Colonic mucosa (tissue), 4 donors: ENCODE measurements at regions not wholly inside any gene's neighbourhood (a gene's known extent, or its start where the extent isn't known, plus 50 kb on each side); places are given as distances from the start of the nearest gene placed in this dataset.

Experiments used
- DNase-seq: peaks from one replicate; pipeline ENCODE4 v3.0.0-alpha.2; 2020
- H3K27ac ChIP-seq: fragments of 200-600 bp; one replicate; pipeline ENCODE4 v1.8.0; 2021
- H3K27me3 ChIP-seq: fragments of 200-600 bp; one replicate; pipeline ENCODE4 v1.8.0; 2021
- H3K36me3 ChIP-seq: fragments of 200-600 bp; one replicate; pipeline ENCODE4 v1.8.0; 2021
- H3K4me1 ChIP-seq: fragments of 200-600 bp; one replicate; pipeline ENCODE4 v1.8.0; 2021; ENCODE audit warnings: mild to moderate bottlenecking
- H3K4me3 ChIP-seq: fragments of 200-600 bp; one replicate; pipeline ENCODE4 v1.8.0; 2021
- H3K9ac ChIP-seq, 2 donors: one replicate each; pipeline ENCODE4 v1.7.0; 2013; ENCODE audit warnings: control low read depth in 2 of 2, low read depth in 2 of 2, low read length in 2 of 2
- H3K9me3 ChIP-seq: fragments of 200-600 bp; one replicate; pipeline ENCODE4 v1.8.0; 2021
- intact Hi-C: fragments of 100-400 bp; cut with DNase I; formaldehyde crosslinking; loops from one replicate; pipeline ENCODE4 v1.14.1; 2022
- TF ChIP-seq, protein P1 (sequence below): fragments of 200-600 bp; IDR thresholded peaks from one replicate; pipeline ENCODE4 v1.8.0; 2022; ENCODE audit warnings: antibody characterized with exemption, mild to moderate bottlenecking
- donor health status: healthy.
- donor health status: DM: no; HTN: no; CAD: no.
- donor health status: DM: no; HTN: no; CAD: no.

- Histone ChIP-seq H3K36me3 (no peaks in the 10 kb centered on the region), H3K4me1 (peaks cover 6% of the 10 kb centered on the region), H3K9ac (peak overlapping the region in 1 of 2 donors; percentile 74), H3K27me3 (no peaks in the 10 kb centered on the region), H3K27ac (peak overlapping the region; percentile 46), H3K4me3 (no peak overlapping the region), H3K9me3 (no peaks in the 10 kb centered on the region)
- no peak for DNase-seq
- intact Hi-C loops, result no loop called here
- TF ChIP-seq, protein P1, sequence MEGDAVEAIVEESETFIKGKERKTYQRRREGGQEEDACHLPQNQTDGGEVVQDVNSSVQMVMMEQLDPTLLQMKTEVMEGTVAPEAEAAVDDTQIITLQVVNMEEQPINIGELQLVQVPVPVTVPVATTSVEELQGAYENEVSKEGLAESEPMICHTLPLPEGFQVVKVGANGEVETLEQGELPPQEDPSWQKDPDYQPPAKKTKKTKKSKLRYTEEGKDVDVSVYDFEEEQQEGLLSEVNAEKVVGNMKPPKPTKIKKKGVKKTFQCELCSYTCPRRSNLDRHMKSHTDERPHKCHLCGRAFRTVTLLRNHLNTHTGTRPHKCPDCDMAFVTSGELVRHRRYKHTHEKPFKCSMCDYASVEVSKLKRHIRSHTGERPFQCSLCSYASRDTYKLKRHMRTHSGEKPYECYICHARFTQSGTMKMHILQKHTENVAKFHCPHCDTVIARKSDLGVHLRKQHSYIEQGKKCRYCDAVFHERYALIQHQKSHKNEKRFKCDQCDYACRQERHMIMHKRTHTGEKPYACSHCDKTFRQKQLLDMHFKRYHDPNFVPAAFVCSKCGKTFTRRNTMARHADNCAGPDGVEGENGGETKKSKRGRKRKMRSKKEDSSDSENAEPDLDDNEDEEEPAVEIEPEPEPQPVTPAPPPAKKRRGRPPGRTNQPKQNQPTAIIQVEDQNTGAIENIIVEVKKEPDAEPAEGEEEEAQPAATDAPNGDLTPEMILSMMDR, result no peak
Measured at GRCh38 chr2:8540552-8541055, 141.3 kb upstream of the ID2 start.

- Histone ChIP-seq H3K9me3 (no peaks in the 10 kb centered on the region), H3K4me1 (peaks cover 6% of the 10 kb centered on the region), H3K36me3 (no peaks in the 10 kb centered on the region), H3K4me3 (no peak overlapping the region), H3K27me3 (no peaks in the 10 kb centered on the region), H3K27ac (no peak overlapping the region), H3K9ac (no peak overlapping the region)
- intact Hi-C loops, result no loop called here
- TF ChIP-seq, protein P1, result no peak
- no peak for DNase-seq
Measured at GRCh38 chr2:8541223-8541622, 140.6 kb upstream of the ID2 start.

DNA sequence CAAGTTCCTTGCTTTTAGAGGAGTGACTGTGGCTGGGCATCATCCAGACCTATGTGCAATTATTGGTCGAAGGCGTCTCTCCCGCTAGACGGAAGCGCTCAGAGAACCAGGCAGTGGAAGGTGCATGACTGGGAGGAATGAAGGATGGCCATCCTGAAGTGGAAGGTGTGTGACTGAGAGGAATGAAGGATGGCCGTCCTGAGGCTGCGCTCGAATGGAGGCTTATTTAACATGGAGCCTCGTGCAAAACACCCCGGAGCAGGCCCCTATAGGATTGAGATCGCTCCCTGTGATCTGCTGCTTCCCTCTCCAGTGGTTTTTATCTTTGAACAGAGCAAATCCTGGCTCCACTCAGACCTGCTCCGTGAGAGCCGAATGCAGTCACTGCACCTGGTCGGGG lies 140.2 kb upstream of the ID2 start:
- intact Hi-C loops, result no loop called here
- Histone ChIP-seq H3K9me3 (no peaks in the 10 kb centered on the region), H3K9ac (no peak overlapping the region), H3K27me3 (no peaks in the 10 kb centered on the region), H3K27ac (no peak overlapping the region), H3K4me3 (no peak overlapping the region), H3K36me3 (no peaks in the 10 kb centered on the region), H3K4me1 (peaks cover 6% of the 10 kb centered on the region)
- no peak for DNase-seq
- TF ChIP-seq, protein P1, result no peak

- TF ChIP-seq, protein P1, result no peak
- Histone ChIP-seq H3K27ac (peak overlapping the region; percentile 58), H3K36me3 (no peaks in the 10 kb centered on the region), H3K9ac (peak overlapping the region in 1 of 2 donors; percentile 21), H3K9me3 (no peaks in the 10 kb centered on the region), H3K4me3 (no peak overlapping the region), H3K27me3 (no peaks in the 10 kb centered on the region), H3K4me1 (peaks cover 6% of the 10 kb centered on the region)
- DNase-seq, result no peak
- intact Hi-C loops, result no loop called here
Measured at GRCh38 chr2:8542381-8543059, 139.3 kb upstream of the ID2 start.

DNA sequence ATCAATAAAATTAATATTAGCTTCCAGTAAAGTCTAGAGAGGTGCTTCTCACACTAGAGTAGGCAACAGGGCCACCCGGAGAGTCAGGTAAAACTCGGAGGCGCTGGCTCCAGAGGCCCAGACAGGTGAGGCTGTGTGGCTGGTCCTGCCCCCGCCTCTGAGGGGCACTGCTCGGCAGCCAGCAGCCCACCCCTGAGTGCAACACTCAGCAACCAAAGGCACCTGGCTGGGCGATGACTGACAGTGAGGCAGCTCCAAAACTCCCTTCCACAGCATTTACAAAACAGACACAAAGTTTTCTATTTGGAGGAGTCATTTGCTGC lies 138.8 kb upstream of the ID2 start:
- no peak for DNase-seq
- H3K4me1 ChIP-seq, result peaks cover 6% of the 10 kb centered on the region
- no peaks in the 10 kb centered on the region for H3K9me3 ChIP-seq
- TF ChIP-seq, protein P1, result no peak
- H3K4me3 ChIP-seq, result no peak overlapping the region
- H3K36me3 ChIP-seq, result no peaks in the 10 kb centered on the region
- peak overlapping the region; percentile 21 to 52 for H3K9ac ChIP-seq
- H3K27me3 ChIP-seq, result no peaks in the 10 kb centered on the region
- intact Hi-C loops, result no loop called here
- H3K27ac ChIP-seq, result peak overlapping the region; percentile 58
